LHCN-M2 (cell line): ENCODE measurements at regions not wholly inside any gene's neighbourhood (a gene's known extent, or its start where the extent isn't known, plus 50 kb on each side); places are given as distances from the start of the nearest gene placed in this dataset.

Experiments used
- DNase-seq: peaks from one replicate; pipeline ENCODE4 v3.0.0-alpha.2; 2012; ENCODE audit warnings: low read depth

DNA sequence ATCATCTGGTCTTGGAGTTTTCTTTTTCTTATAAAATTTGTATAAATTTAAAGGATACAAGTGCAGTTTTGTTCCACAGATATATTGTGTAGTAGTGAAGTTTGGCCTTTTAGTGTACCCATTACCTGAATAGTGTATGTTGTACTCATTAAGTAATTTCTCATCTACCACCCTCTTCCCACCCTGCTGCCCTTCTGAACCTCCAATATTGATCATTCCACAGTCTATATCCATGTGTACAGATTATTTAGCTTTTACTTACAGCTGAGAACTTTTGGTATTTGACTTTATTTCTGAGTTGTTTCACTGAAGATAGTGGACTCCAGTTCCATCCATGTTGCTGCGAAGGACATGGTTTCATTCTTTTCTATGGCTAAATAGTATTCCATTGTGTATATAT is 63.1 kb upstream of the NR3C1 start:
- no peak for DNase-seq

DNA sequence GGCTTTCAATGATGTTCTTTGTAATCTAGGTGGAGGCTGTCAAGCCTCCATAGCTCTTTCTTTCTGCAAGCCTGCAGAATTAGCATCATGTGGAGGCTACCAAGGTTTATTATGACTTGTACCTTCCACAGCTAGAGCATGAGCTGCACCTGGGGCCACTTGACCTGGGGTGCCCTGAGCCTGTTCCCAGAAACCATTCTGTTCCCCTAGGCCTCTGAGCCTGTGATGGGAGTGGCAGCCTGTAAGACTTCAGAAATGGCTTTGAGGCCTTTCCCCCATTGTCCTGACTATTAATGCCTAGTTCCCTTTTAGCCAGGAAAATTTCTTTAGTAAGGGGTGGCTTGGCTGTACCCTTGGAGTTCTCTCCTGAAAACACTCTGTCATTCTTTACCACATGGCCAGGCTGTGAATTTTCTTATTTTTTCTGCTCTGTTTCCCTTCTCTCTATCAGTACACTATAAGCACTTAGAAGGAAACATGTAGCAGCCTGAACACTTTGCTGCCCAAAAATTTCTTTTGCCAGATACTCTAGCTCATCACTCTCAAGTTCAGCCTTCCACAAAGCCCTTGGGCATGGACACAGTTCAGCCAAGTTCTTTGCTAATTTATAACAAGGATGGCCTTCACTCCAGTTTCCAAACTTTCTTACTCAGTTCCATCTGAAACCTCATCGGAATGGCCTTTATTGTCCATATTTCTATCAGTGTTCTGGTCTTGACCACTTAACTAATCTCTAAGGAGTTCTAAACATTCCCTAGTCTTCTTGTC is 61.4 kb upstream of the NR3C1 start:
- no peak for DNase-seq

DNA sequence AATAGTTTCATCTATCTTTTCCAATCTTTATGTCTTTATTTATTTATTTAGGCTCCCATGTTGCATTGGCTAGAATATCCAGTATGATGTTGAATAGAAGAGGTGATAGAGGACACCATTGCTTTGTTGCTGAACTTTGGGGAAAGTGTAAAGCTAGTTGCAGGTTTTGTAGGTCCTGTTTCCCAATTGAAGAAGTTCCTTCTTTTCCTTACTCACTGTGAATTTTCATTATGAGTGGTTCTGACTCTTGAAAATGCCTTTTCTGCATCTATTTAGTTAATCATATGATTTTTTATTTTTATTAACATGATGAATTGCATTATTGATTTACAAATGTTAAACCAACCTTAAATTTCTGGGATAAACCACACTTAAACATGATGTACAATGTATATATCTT is 58.9 kb upstream of the NR3C1 start:
- DNase-seq: no peak

DNA sequence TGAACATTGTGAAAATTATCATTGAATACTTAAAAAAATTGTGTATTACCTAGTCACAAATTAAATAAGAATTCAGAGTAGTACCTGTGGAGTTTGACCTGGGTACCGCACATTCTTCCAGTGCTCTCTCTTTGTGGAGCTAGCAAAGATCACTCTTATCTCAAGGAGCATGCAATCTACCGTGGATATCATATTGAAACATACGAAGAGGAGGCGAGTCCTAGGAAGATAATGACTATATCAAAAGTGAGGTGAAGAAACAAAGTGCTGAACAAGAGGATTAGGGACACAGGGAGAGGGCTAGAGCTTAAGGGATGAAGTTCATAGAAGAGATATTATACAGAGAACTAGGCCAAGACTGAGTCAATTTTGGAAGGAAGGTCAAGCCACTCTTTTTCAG is 55.9 kb upstream of the NR3C1 start:
- no peak for DNase-seq

DNA sequence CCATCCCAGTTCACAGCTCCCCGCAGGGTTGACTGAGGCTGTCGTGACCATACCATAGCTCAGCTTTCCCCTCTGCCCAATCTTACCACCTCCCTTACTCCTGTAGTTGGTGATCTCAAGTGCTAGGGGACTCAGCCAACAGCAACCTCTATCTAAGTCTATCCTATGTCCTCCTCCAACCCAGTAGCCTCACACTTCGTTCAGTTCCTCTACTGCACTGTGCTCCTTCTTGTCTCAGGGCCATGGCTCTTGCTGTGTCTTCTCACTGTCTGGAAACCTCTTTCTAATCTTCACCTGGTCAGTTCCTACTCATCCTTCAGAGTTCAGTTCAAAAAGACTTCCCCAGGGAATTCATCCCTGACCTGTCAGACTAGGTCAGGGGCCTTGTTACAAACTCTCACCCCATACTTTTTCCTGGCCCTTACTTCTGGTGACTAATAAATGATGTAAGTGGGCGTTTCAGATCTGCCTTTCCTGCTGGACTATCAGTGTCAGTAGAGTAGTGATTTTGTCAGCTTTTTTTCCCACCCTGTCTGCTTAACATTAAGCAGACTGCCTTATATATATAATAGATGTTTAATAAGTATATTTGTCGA is 53.6 kb upstream of the NR3C1 start:
- DNase-seq: peak; percentile 67

DNA sequence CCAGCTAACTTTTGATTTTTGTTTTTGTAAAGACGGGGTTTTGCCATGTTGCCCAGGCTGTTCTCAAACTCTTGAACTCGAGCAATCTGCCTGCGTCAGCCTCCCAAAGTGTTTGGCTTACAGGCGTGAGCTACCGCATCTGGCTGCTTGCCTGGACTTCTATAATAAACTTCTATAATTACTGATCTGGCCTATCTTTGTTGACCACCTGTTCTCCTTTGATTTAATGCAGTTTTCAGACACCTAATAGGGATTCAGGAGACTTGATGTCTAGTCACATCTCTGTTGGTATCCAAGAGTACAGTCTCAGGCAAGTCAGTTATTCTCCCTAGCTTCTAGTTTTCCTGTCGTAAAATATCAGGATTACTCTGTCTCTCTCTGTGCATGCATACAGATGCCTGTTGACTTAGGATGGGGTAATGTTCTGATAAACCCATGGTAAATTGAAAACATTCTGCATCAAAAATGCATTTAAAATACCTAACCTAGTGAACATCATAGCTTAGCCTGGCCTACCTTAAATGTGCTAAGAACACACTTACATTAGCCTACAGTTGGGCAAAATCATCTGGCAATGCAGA is 51.5 kb upstream of the NR3C1 start:
- DNase-seq: no peak

- DNase-seq: no peak
These were observed 50.2 kb upstream of the NR3C1 start for GRCh38 chr5:143453720-143454119.
